GM18867 (cell line): ENCODE measurements at regions not wholly inside any gene's neighbourhood (a gene's known extent, or its start where the extent isn't known, plus 50 kb on each side); places are given as distances from the start of the nearest gene placed in this dataset.

Source experiments
- ATAC-seq: cut with Tn5 transposase; IDR thresholded peaks from one replicate; pipeline ENCODE4 v1.9.1; 2021; ENCODE audit warnings: mild to moderate bottlenecking, moderate library complexity; ENCODE audit not compliant: unreplicated experiment

DNA sequence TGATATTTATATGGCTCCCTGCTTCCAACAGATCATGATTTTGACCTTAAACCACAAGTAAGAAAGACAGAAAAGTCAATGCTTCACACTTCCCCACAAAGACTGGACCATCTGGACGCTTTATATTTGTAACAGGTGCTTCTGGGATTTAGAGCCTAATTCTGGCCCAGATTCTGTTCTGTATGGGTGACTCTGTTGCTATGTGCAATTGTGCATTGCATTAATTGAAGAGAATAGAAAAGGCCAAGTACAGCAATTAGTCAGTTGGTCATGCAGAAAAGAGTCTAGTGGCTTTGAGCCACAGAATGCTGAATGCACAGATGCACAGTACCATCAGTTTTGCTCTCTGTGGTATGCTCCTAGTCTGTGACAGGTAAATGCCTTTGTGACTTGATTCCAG is 657.4 kb upstream of the ATXN8OS start:
- no peak for ATAC-seq

- ATAC-seq = no peak
Observed at GRCh38 chr13:69425235-69425634, 682.4 kb upstream of the ATXN8OS start.

DNA sequence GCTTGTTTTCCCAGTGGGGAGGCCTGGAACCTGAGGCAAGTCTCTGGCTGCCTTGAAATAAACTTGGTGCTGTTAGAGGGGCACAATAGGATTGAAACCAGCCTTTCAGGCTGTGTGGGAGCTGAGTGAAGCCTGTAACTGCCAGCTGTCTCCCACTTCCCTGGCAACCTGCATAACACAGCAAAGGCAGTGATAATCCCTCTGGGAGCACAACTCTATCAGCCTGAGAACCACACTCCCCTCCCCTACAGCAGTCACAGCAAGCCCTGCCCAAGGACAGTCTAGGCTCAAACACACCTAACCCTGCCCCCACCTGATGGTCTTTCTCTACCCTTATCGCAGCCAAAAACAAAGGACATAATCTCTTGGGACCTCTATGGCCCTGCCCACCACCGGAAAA is 683.8 kb upstream of the ATXN8OS start:
- ATAC-seq = no peak

DNA sequence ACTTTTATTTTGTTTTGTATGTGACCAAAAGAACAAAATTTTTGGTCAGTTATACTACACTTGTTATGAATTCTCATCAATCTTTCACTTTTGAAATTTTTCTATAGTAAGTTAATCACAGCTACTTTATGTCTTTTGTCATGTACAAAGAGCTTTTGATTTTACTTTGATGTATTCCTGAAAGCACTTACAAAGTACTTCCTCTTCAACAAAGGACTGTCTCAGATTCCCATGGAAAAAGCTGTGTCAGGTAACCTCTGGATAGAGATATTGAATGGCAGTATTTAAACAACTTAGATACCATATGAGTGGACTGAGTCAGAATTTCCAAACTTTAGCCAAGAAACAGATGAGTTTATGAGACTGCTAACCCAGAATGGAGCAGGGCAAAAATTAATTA is 689.3 kb upstream of the ATXN8OS start:
- no peak for ATAC-seq

GRCh38 chr13:69410761-69411160 is 696.9 kb upstream of the ATXN8OS start:
- no peak for ATAC-seq

DNA sequence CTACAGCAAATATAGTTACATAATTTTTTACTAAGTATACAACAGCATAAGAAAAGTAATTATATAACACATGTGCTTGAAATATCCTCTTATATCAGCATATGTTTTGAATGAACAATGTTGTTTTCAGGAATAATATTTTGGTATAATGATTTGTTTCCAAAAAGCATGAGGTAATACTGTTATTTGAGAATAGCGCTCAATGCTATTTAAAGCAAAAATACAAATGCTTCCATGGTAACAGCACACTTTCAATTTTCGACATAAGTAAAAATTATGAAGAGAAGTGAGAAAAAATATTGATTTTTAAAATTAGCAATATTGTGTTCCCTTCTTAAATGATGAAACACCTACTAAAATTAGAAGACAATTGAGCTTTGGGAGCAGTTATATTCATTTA is 715.9 kb upstream of the ATXN8OS start:
- no peak for ATAC-seq

- no peak for ATAC-seq
Observed at GRCh38 chr13:69389899-69390298, 717.7 kb upstream of the ATXN8OS start.

DNA sequence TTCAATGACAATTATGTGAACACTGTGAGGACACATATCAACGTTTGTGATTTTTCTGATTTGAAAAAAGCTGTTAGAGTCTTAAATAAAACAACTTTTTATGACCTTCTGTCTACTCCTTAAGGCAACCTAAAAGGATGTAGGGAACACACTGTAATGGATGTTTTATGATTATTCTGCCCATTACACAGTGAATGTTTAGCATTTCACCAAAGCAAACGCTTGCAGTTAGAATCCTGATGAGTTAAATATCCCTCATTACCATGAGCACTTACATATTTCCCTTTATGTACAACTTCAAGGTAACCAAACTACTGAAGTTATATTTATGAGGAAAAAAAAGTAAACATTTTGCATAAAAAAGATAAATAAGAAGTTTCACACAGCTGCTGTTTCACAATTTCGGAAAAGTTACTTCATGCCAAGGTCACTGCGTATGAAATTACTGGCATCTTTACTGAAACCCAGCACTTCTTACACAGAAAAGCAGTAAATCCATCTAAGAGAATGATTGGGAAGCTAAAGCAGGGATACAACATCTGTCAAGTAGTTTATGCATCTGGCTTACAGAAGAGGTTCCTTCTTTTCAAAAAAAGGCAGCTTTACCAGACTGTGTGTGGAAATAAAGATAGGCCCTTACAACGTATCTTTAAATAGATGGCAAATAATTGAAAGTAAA is 733.7 kb upstream of the ATXN8OS start:
- no peak for ATAC-seq

DNA sequence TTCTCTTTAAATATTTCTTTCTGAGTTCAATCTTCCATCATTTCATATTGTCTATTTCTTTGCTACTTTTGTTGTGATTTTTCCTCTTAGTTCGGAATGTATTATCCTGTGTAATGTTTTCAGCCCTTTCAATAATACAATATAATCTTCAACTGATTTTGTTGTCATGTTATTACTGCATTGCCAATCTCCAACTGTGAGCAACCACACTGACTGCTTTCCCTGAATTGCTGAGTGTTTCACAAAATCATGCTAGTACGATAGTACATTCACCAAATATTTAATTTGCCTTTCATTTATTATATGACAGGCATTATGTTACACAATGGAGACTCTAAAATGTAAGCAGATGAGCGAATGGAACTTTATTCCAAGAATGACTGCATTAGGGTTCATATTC is 744.3 kb upstream of the ATXN8OS start:
- no peak for ATAC-seq

DNA sequence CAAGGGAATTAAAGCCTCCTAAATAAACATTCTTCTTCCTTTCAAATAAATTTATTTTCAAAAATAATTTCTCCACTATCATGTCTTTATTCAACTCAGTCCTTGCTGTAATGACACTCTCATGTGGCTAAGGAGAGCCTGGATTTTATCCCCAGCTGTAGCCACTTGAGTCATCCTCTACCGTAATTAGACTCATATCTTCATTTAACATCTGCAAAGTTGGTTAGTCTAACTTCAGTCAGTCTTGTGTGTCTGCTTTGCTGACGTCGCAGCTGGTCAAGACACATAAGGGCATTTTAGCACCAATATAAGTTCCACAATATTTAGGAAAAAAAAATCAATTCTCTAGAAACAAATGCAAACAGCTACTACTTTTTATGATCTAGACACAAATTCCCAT is 776.4 kb upstream of the ATXN8OS start:
- no peak for ATAC-seq

DNA sequence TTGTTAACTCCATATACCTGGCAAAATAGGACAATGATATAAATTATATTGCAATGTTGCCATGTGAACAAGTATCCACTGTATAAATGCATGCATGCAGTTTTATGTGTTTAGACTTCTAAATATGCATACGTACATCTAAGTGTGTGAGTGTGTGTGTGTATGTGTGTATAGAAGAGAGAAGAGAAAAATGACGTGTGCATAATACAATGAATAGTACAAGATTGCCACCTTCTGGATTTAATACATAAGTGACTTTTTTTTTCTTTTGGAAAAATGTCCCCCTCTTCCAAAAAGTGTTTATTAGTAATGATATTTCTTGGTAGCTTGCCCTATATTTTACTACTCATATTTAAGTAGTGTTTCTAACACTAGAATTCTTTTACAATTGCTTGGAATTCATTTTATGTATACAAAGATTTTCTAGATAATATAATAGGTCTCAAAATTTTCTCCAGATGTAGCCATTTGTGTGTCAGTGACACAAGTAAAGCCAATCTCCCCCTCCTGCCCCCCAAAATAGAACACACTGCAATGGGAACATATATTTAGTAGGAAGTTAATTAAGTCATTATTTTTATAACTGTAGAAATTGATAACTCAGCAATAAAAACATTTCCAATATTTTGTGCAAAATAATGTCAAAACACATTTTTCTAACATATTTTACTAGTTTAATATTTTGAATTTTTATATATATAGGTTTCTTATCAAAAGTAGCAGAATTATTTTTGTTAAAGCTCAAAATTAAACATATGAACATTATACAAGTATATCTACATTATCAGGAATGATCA is 783.3 kb upstream of the ATXN8OS start:
- ATAC-seq = no peak

- ATAC-seq = no peak
Observed at GRCh38 chr13:69319656-69320055, 788.0 kb upstream of the ATXN8OS start.

DNA sequence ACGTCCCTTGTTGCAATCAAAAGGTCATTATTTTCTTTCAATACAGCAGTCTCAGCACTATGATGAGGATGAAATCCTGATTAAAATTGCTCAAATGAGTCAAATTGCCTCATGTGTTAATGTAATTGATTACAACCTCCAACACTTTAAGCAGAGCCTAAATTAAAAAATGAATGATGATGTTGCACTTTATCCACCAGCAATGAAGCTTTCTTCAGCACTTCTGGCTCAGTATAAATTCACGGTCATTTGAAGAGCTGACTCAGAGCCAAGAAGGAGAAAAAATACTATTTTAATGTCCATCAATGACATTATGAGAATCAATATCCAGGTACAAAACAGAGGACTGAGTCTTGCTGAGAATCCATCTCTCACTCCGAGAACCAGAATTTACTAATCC is 792.6 kb upstream of the ATXN8OS start:
- no peak for ATAC-seq

- ATAC-seq = no peak
Observed at GRCh38 chr13:69306766-69307165, 800.9 kb upstream of the ATXN8OS start.

- no peak for ATAC-seq
Observed at GRCh38 chr13:69300131-69300530, 807.5 kb upstream of the ATXN8OS start.

DNA sequence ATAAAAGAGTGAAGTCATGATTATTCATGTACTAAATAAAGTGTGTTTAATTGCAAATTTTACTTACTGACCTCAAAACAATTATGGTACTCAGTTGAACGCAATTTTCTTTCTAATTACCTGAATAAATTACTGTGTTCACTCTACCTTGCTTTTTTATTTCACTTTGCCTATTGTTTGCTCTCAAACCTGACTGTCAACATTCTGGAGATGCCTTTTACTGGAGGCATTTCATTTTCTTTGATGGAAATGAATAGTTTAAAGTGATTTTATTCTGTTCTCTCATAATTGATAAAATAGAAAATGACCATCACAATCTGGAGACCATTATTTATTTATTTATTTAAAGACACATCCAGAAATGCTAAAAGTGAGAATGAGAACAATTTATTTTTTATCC is 811.5 kb upstream of the ATXN8OS start:
- ATAC-seq = no peak

- peak; percentile 51 for ATAC-seq
Observed at GRCh38 chr13:69292789-69293425, 814.7 kb upstream of the ATXN8OS start.

GRCh38 chr13:69291292-69291906 is 816.2 kb upstream of the ATXN8OS start:
- ATAC-seq = no peak

DNA sequence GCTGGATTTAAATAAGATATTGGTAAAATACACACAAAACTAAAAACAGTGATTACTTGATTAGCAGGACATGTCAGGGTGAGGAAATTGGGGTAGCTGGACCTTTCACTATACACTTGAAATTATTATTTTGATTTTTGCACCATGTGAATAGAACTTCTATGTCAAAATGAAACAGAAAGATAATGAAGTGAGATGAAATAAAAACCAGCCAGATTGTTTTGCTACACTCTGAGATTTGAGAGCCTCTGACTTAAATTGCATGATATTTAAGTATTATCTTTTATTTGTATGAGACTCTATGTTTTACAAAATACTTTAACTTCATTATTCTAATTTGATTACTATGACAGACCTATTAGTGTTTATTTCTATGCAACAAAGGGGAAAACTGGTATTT is 819.6 kb upstream of the ATXN8OS start:
- ATAC-seq = no peak

- peak; percentile 45 for ATAC-seq
Observed at GRCh38 chr13:69287050-69287698, 820.5 kb upstream of the ATXN8OS start.

DNA sequence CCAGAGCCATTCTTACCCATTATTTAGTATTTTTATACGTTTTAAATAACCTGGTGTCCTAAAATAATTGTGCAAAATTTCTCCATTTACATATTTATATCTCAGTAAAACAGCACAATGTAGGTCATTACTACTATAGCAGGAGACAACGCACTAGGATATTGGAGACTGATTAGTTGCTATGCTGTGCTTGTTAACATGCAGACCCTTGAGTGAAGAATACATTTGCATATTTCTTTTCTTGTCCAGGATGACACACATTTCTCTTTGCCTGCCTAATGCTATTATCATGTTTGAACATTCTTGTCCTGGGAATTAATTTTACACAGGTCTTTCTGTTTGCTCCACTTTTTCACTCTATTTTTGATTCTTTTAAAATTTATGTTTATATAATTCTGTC is 823.8 kb upstream of the ATXN8OS start:
- ATAC-seq = no peak
